K562 (cell line): ENCODE measurements at regions not wholly inside any gene's neighbourhood (a gene's known extent, or its start where the extent isn't known, plus 50 kb on each side); places are given as distances from the start of the nearest gene placed in this dataset.

Experiments
- EHMT2 ChIP-seq: fragments of 450-650 bp; IDR thresholded peaks from 2 replicates; pipeline ENCODE4 v1.6.1; 2018; ENCODE audit warnings: antibody characterized with exemption
- MYNN ChIP-seq, 2 experiments: sonication (generic); formaldehyde crosslinking in 1 of 2; IDR thresholded peaks; 2 replicates each; pipeline versions ENCODE4 v1.5.0 to v1.6.1; 2016 to 2020; ENCODE audit warnings: antibody characterized with exemption in 1 of 2, missing genetic modification reagents in 1 of 2
- SP1 ChIP-seq: sonication (generic); formaldehyde crosslinking; IDR thresholded peaks from 2 replicates; pipeline ENCODE4 v1.8.1; 2022; ENCODE audit warnings: mild to moderate bottlenecking, missing genetic modification reagents
- TRIM28 ChIP-seq: fragments of 450-650 bp; IDR thresholded peaks from 2 replicates; pipeline ENCODE4 v1.6.1; 2017
- ZEB2 ChIP-seq: fragments of 450-650 bp; IDR thresholded peaks from 2 replicates; pipeline ENCODE4 v1.6.1; 2016

DNA sequence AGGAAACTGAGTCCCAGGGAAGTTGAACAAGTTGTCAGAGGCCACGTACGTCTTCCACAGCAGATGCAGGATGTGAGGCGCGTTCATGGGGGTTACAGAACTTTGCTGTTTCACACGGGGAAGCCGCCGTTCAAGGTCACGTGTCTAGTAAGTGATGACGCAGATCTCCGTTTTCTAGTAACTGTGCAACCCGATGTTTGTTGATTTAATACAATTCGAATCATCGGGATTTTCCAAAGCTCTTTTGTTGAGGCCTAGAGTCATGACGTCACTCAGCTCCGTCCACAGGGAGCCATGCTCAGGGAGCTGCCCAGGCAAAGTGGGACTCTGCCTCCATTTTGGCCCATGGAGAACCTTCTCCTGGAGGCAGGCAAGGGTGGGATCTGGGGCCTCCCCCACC, 1121.8 kb downstream of the TBC1D22A start:
- TF ChIP-seq ZEB2 (no peak), EHMT2 (no peak), SP1 (CRISPR knock-in tag) (no peak), MYNN (IDR thresholded peaks at IDR 0.05) (no peak), MYNN (CRISPR knock-in tag; IDR thresholded peaks at IDR 0.05) (no peak), TRIM28 (no peak)
